ENCODE measurements at regions not wholly inside any gene's neighbourhood (a gene's known extent, or its start where the extent isn't known, plus 50 kb on each side); places are given as distances from the start of the nearest gene placed in this dataset.
"Not testable (repeated sequence)": the region's sequence is repeated elsewhere in the genome, so short reads cannot be mapped to it uniquely, and the experiment has no call there.

- no peak overlapping the region for H3K27ac ChIP-seq (ENCODE audit: low read depth, low read length)
- no peaks in the 10 kb centered on the region for H3K27me3 ChIP-seq (ENCODE audit: control insufficient read depth, insufficient read depth, low read length)
- no peak overlapping the region for H3K4me3 ChIP-seq (ENCODE audit: low read depth, low read length)
Observed at GRCh38 chr6:50899306-50899870, 80.7 kb downstream of the TFAP2B start.

DNA sequence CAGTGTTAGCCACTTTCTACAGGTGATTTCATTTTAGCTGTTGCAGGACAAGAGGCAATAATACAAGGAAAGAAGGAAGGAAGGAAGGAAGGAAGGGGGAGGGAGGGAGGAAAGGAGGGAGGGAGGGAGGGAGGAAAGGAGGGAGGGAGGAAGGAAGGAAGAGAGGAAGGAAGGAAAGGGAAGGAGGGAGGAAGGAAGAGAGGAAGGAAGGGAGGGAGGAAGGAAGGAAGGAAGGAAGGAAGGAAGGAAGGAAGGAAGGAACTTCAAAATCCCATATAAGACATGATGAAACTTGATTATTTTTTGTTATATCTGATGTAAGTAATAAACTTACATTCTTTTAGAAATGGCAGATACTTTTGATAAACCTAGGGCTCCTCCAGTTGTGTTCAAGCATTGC, 83.6 kb downstream of the TFAP2B start:
- Histone ChIP-seq H3K27ac (ENCODE audit: low read depth, low read length) (no peak overlapping the region), H3K27me3 (ENCODE audit: control insufficient read depth, insufficient read depth, low read length) (no peaks in the 10 kb centered on the region), H3K4me1 (ENCODE audit: control insufficient read depth, insufficient read depth, low read length) (no peaks in the 10 kb centered on the region), H3K4me3 (ENCODE audit: low read depth, low read length) (no peak overlapping the region), H3K9ac (ENCODE audit: low read length) (no peak overlapping the region), H3K36me3 (ENCODE audit: control insufficient read depth, insufficient read depth, low read length) (no peaks in the 10 kb centered on the region), H3K9me3 (ENCODE audit: control insufficient read depth, insufficient read depth, low read depth, low read length) (no peaks in the 10 kb centered on the region)

More at GRCh38 chr6:50899306-50899870, 80.7 kb downstream of the TFAP2B start:
- no peaks in the 10 kb centered on the region for H3K9me3 ChIP-seq (ENCODE audit: control insufficient read depth, insufficient read depth, low read depth, low read length)
- no peaks in the 10 kb centered on the region for H3K36me3 ChIP-seq (ENCODE audit: control insufficient read depth, insufficient read depth, low read length)
- H3K9ac ChIP-seq (ENCODE audit: low read length), result no peak overlapping the region
- H3K4me1 ChIP-seq (ENCODE audit: control insufficient read depth, insufficient read depth, low read length), result no peaks in the 10 kb centered on the region

DNA sequence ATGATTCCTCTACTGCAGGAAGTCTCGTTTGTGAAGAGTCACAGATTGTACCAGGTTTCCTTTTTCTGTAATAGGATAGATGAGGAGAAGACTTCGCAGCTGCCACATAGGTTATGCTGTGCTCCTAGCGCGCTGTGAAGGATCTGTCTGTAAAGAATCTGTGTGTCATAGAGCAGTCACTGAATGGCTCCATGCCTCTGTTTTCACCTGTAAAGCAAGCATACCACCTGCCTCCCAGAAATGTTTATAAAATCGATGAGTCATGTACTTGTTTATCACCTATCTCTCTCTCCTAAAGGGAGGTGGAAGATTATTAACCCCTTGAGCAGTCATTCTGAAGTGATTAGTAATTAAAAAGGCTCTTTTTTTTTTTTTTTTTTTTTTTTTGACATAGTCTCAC, 86.6 kb downstream of the TFAP2B start:
- H3K27me3 ChIP-seq (ENCODE audit: control insufficient read depth, insufficient read depth, low read length), result no peaks in the 10 kb centered on the region
- no peak overlapping the region for H3K9ac ChIP-seq (ENCODE audit: low read length)
- H3K27ac ChIP-seq (ENCODE audit: low read depth, low read length), result no peak overlapping the region
- no peaks in the 10 kb centered on the region for H3K36me3 ChIP-seq (ENCODE audit: control insufficient read depth, insufficient read depth, low read length)
- no peak overlapping the region for H3K4me3 ChIP-seq (ENCODE audit: low read depth, low read length)
- no peaks in the 10 kb centered on the region for H3K4me1 ChIP-seq (ENCODE audit: control insufficient read depth, insufficient read depth, low read length)
- H3K9me3 ChIP-seq (ENCODE audit: control insufficient read depth, insufficient read depth, low read depth, low read length), result no peaks in the 10 kb centered on the region

GRCh38 chr6:50907565-50907964, 88.9 kb downstream of the TFAP2B start:
- Histone ChIP-seq H3K27me3 (ENCODE audit: control insufficient read depth, insufficient read depth, low read length) (no peaks in the 10 kb centered on the region), H3K4me1 (ENCODE audit: control insufficient read depth, insufficient read depth, low read length) (no peaks in the 10 kb centered on the region), H3K4me3 (ENCODE audit: low read depth, low read length) (no peak overlapping the region), H3K27ac (ENCODE audit: low read depth, low read length) (no peak overlapping the region), H3K9ac (ENCODE audit: low read length) (no peak overlapping the region), H3K36me3 (ENCODE audit: control insufficient read depth, insufficient read depth, low read length) (no peaks in the 10 kb centered on the region), H3K9me3 (ENCODE audit: control insufficient read depth, insufficient read depth, low read depth, low read length) (0 out of 2 replicates have a peak, but pooled peaks cover under 1% of the 10 kb centered on the region)

DNA sequence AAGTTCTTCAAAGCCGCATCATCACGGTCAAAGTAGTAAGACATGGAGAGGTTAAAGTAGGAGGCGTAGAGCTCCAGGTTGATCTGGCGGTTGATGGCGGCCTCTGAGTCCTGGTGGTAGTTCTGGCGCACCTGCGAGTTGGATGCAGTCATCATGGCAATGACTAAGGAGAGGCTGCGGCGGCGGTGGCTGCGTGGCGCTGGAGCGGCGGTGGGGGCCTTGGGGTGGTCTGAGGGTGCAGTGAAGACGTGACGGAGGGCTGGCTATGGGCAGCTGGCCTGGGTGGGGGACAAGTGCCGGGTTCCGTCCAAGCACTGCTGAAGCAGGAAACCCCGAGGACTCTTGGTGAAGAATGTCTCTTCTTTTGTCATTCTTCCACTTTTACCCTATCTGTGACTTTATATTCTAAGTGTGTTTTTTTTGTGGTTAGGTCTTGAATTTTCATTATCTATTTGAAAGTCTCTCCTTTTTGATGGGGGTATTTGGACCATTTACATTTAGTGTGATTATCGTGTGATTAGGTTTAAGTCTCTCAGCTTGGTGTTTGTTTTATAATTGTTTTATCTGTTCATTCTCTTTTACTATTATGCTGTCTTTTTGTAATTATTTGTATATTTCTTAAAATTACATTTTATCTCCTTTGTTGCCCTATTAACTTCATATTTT, 94.6 kb downstream of the TFAP2B start:
- Histone ChIP-seq H3K27me3 (ENCODE audit: control insufficient read depth, insufficient read depth, low read length) (no peaks in the 10 kb centered on the region), H3K36me3 (ENCODE audit: control insufficient read depth, insufficient read depth, low read length) (no peaks in the 10 kb centered on the region), H3K9me3 (ENCODE audit: control insufficient read depth, insufficient read depth, low read depth, low read length) (peaks cover 14% of the 10 kb centered on the region), H3K4me1 (ENCODE audit: control insufficient read depth, insufficient read depth, low read length) (no peaks in the 10 kb centered on the region), H3K27ac (ENCODE audit: low read depth, low read length) (no peak overlapping the region), H3K9ac (ENCODE audit: low read length) (no peak overlapping the region), H3K4me3 (ENCODE audit: low read depth, low read length) (no peak overlapping the region)

- not testable (repeated sequence) for H3K27ac ChIP-seq (ENCODE audit: low read depth, low read length); H3K27me3 ChIP-seq (ENCODE audit: control insufficient read depth, insufficient read depth, low read length); H3K4me3 ChIP-seq (ENCODE audit: low read depth, low read length); H3K9me3 ChIP-seq (ENCODE audit: control insufficient read depth, insufficient read depth, low read depth, low read length); H3K9ac ChIP-seq (ENCODE audit: low read length); H3K4me1 ChIP-seq (ENCODE audit: control insufficient read depth, insufficient read depth, low read length); H3K36me3 ChIP-seq (ENCODE audit: control insufficient read depth, insufficient read depth, low read length)
Observed at GRCh38 chr6:50921378-50921777, 102.7 kb downstream of the TFAP2B start.

DNA sequence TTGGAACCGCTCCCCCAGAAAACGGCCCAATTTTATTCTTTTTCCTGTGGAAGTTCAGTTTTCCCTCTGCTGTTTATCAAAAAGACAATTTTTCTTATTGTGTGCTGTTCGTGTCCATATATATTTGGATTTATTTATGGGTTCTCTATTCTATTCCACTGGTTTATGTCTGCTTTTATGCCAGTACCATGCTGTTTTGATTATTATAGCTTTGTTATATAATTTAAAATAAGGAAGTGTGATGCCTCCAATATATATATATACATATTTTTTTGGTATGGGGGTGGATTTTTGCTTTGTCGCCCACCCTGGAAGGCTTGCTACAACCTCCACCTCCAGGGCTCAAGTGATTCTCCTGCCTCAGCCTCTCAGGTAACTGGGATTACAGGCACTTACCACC, 103.3 kb downstream of the TFAP2B start:
- no peaks in the 10 kb centered on the region for H3K27me3 ChIP-seq (ENCODE audit: control insufficient read depth, insufficient read depth, low read length)
- H3K9me3 ChIP-seq (ENCODE audit: control insufficient read depth, insufficient read depth, low read depth, low read length), result peaks cover 6% of the 10 kb centered on the region; the same call in 1 of the 2 replicates
- no peaks in the 10 kb centered on the region for H3K36me3 ChIP-seq (ENCODE audit: control insufficient read depth, insufficient read depth, low read length)

GRCh38 chr6:50922579-50923525, 104.2 kb downstream of the TFAP2B start:
- no peak overlapping the region for H3K27ac ChIP-seq (ENCODE audit: low read depth, low read length)

More for the DNA sequence above, 103.3 kb downstream of the TFAP2B start:
- Histone ChIP-seq H3K4me1 (ENCODE audit: control insufficient read depth, insufficient read depth, low read length) (0 out of 2 replicates have a peak, but pooled peaks cover 3% of the 10 kb centered on the region), H3K9ac (ENCODE audit: low read length) (no peak overlapping the region), H3K4me3 (ENCODE audit: low read depth, low read length) (no peak overlapping the region), H3K27ac (ENCODE audit: low read depth, low read length) (no peak overlapping the region)

GRCh38 chr6:50924758-50925157, 106.1 kb downstream of the TFAP2B start:
- no peaks in the 10 kb centered on the region for H3K27me3 ChIP-seq (ENCODE audit: control insufficient read depth, insufficient read depth, low read length)
- no peak overlapping the region for H3K4me3 ChIP-seq (ENCODE audit: low read depth, low read length)
- 0 out of 2 replicates have a peak, but pooled peaks cover 3% of the 10 kb centered on the region for H3K4me1 ChIP-seq (ENCODE audit: control insufficient read depth, insufficient read depth, low read length)
- peaks cover 6% of the 10 kb centered on the region; the same call in 1 of the 2 replicates for H3K9me3 ChIP-seq (ENCODE audit: control insufficient read depth, insufficient read depth, low read depth, low read length)
- H3K27ac ChIP-seq (ENCODE audit: low read depth, low read length), result no peak overlapping the region
- no peak overlapping the region for H3K9ac ChIP-seq (ENCODE audit: low read length)
- no peaks in the 10 kb centered on the region for H3K36me3 ChIP-seq (ENCODE audit: control insufficient read depth, insufficient read depth, low read length)

More at GRCh38 chr6:50922579-50923525, 104.2 kb downstream of the TFAP2B start:
- no peak overlapping the region for H3K4me3 ChIP-seq (ENCODE audit: low read depth, low read length)
- no peaks in the 10 kb centered on the region for H3K36me3 ChIP-seq (ENCODE audit: control insufficient read depth, insufficient read depth, low read length)
- no peak overlapping the region for H3K9ac ChIP-seq (ENCODE audit: low read length)
- H3K4me1 ChIP-seq (ENCODE audit: control insufficient read depth, insufficient read depth, low read length), result 0 out of 2 replicates have a peak, but pooled peaks cover 3% of the 10 kb centered on the region
- H3K9me3 ChIP-seq (ENCODE audit: control insufficient read depth, insufficient read depth, low read depth, low read length), result peaks cover 6% of the 10 kb centered on the region; the same call in 1 of the 2 replicates
- no peaks in the 10 kb centered on the region for H3K27me3 ChIP-seq (ENCODE audit: control insufficient read depth, insufficient read depth, low read length)

- no peak overlapping the region for H3K27ac ChIP-seq (ENCODE audit: low read depth, low read length)
- H3K9me3 ChIP-seq (ENCODE audit: control insufficient read depth, insufficient read depth, low read depth, low read length), result peaks cover 6% of the 10 kb centered on the region; the same call in 1 of the 2 replicates
- no peak overlapping the region for H3K4me3 ChIP-seq (ENCODE audit: low read depth, low read length)
- H3K36me3 ChIP-seq (ENCODE audit: control insufficient read depth, insufficient read depth, low read length), result no peaks in the 10 kb centered on the region
- H3K9ac ChIP-seq (ENCODE audit: low read length), result no peak overlapping the region
- no peaks in the 10 kb centered on the region for H3K27me3 ChIP-seq (ENCODE audit: control insufficient read depth, insufficient read depth, low read length)
- H3K4me1 ChIP-seq (ENCODE audit: control insufficient read depth, insufficient read depth, low read length), result 0 out of 2 replicates have a peak, but pooled peaks cover 3% of the 10 kb centered on the region
Observed at GRCh38 chr6:50925548-50925947, 106.9 kb downstream of the TFAP2B start.
